PC-3 (cell line): ENCODE measurements at regions not wholly inside any gene's neighbourhood (a gene's known extent, or its start where the extent isn't known, plus 50 kb on each side); places are given as distances from the start of the nearest gene placed in this dataset.

Experiments
- EZH2 ChIP-seq: fragments of 300-600 bp; sonication (generic); IDR thresholded peaks from one replicate; pipeline ENCODE4 v1.6.1; 2017; ENCODE audit warnings: antibody characterized with exemption, mild to moderate bottlenecking, low read length; ENCODE audit not compliant: unreplicated experiment
- TF ChIP-seq, protein P1 (sequence below): fragments of 300-600 bp; sonication (generic); conservative IDR thresholded peaks from 2 replicates; pipeline ENCODE4 v1.5.1; 2017; ENCODE audit warnings: antibody characterized with exemption, low read depth, mild to moderate bottlenecking, low read length

DNA sequence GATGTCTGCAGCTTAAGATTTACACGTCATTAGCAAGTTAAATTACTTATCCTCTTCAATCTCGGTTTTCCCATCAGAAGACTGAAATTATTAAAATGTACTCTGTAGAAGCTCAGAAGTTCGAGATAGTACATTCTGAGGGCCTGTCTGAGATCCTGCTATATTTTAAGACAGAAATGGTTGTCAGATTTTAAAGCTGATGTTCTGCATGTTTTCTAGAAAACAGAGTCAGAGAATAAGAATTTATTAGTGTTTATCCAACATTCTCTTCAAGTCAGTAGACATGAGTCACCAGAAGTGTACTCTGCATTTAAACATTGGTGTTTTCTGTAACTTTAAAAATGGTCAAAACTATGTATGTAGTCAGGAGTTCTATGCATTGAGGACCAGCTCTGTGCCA lies 155.2 kb upstream of the MYOCD start:
- TF ChIP-seq, protein P1, sequence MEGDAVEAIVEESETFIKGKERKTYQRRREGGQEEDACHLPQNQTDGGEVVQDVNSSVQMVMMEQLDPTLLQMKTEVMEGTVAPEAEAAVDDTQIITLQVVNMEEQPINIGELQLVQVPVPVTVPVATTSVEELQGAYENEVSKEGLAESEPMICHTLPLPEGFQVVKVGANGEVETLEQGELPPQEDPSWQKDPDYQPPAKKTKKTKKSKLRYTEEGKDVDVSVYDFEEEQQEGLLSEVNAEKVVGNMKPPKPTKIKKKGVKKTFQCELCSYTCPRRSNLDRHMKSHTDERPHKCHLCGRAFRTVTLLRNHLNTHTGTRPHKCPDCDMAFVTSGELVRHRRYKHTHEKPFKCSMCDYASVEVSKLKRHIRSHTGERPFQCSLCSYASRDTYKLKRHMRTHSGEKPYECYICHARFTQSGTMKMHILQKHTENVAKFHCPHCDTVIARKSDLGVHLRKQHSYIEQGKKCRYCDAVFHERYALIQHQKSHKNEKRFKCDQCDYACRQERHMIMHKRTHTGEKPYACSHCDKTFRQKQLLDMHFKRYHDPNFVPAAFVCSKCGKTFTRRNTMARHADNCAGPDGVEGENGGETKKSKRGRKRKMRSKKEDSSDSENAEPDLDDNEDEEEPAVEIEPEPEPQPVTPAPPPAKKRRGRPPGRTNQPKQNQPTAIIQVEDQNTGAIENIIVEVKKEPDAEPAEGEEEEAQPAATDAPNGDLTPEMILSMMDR = no peak
- TF ChIP-seq EZH2 = no peak
